Prostate gland (tissue), 2 donors: ENCODE measurements at regions not wholly inside any gene's neighbourhood (a gene's known extent, or its start where the extent isn't known, plus 50 kb on each side); places are given as distances from the start of the nearest gene placed in this dataset.

Experiments
- CTCF ChIP-seq, 4 experiments: fragments of 200-600 bp in 2 of 4; fragments of 450-650 bp in 2 of 4; sonication (generic) in 2 of 4; IDR thresholded peaks; 1 replicate in 3 of 4; 2 replicates in 1 of 4; pipeline ENCODE4 v1.5.1; 2016 to 2019; ENCODE audit warnings: antibody characterized with exemption in 4 of 4, mild to moderate bottlenecking in 2 of 4, moderate library complexity in 2 of 4
- POLR2A ChIP-seq: fragments of 450-650 bp; IDR thresholded peaks from one replicate; pipeline ENCODE4 v1.6.1; 2016; ENCODE audit warnings: antibody characterized with exemption, mild to moderate bottlenecking
- POLR2AphosphoS5 ChIP-seq: sonication (generic); formaldehyde crosslinking; IDR thresholded peaks from one replicate; pipeline ENCODE4 v1.6.1; 2017; ENCODE audit warnings: antibody characterized with exemption

GRCh38 chr3:187986514-187986934 is 167.4 kb upstream of the LPP start:
- TF ChIP-seq CTCF (IDR thresholded peaks at IDR 0.05) (no peak), POLR2A (no peak), POLR2AphosphoS5 (no peak)
